ENCODE measurements at regions not wholly inside any gene's neighbourhood (a gene's known extent, or its start where the extent isn't known, plus 50 kb on each side); places are given as distances from the start of the nearest gene placed in this dataset.
"Not testable (repeated sequence)": the region's sequence is repeated elsewhere in the genome, so short reads cannot be mapped to it uniquely, and the experiment has no call there.

DNA sequence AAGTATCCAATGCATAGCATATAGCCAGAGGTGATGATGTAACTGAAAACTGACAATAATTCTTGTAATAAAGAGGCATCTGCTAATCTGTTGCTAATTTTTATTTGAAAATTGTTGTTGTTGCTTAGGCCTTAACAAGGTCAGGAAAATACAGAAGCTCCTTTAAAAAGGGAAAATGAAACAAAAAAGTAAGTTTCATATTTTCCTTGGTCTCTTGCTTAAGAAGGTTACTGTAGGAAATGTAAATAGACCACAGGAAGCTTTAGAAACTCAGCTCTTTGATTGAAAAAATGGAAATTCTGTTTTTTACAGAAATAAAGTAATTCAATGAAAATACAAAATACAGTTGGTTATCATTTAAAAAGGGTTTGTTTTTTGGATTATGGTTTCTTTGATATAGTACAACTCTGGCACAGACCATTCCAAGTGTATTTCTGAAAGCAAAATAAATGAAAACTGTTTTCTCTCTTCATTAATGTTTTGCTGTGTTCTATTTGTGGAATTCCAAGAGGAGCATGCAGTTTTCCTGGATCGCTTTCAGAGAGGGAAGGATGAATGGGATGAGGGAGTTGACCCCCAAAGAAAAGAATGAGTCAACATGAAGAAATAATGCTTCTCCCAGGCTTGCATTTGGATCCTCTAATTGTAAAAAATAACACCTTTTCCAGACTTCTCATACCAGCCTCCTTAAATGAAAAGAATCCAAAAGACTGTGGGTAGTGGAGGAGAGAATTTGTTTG, 398.0 kb upstream of the FAR2 start:
- no peak for DNase-seq (ENCODE audit: extremely low spot score)
- ChIA-PET POLR2A (no interaction called here), CTCF (no interaction called here)
- TF ChIP-seq ZNF384 (IDR thresholded peaks at IDR 0.05): no peak
- TF ChIP-seq FOXA1 (IDR thresholded peaks at IDR 0.05): no peak
- TF ChIP-seq BHLHE40 (IDR thresholded peaks at IDR 0.05; ENCODE audit: borderline replicate concordance): no peak
- TF ChIP-seq TARDBP (IDR thresholded peaks at IDR 0.05): no peak
- no peak for TF ChIP-seq FOXM1 (IDR thresholded peaks at IDR 0.05; ENCODE audit: borderline replicate concordance)
- TF ChIP-seq L3MBTL2 (conservative IDR thresholded peaks at IDR 0.05): no peak
- TF ChIP-seq, protein P1, sequence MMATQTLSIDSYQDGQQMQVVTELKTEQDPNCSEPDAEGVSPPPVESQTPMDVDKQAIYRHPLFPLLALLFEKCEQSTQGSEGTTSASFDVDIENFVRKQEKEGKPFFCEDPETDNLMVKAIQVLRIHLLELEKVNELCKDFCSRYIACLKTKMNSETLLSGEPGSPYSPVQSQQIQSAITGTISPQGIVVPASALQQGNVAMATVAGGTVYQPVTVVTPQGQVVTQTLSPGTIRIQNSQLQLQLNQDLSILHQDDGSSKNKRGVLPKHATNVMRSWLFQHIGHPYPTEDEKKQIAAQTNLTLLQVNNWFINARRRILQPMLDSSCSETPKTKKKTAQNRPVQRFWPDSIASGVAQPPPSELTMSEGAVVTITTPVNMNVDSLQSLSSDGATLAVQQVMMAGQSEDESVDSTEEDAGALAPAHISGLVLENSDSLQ (IDR thresholded peaks at IDR 0.05): no peak
- no peak for TF ChIP-seq SP1 (IDR thresholded peaks at IDR 0.05)
- no peak for TF ChIP-seq LEF1 (IDR thresholded peaks at IDR 0.05; ENCODE audit: borderline replicate concordance)
- TF ChIP-seq FOXK2 (IDR thresholded peaks at IDR 0.05): no peak
- TF ChIP-seq CTBP1 (IDR thresholded peaks at IDR 0.05; ENCODE audit: borderline replicate concordance): no peak
- TF ChIP-seq ELF4 (IDR thresholded peaks at IDR 0.05): no peak
- no peak for TF ChIP-seq HDGF (IDR thresholded peaks at IDR 0.05; ENCODE audit: borderline replicate concordance)
- TF ChIP-seq SUZ12 (IDR thresholded peaks at IDR 0.05): no peak
- TF ChIP-seq ARNT (IDR thresholded peaks at IDR 0.05): no peak
- no peak for TF ChIP-seq NFRKB (IDR thresholded peaks at IDR 0.05)

DNA sequence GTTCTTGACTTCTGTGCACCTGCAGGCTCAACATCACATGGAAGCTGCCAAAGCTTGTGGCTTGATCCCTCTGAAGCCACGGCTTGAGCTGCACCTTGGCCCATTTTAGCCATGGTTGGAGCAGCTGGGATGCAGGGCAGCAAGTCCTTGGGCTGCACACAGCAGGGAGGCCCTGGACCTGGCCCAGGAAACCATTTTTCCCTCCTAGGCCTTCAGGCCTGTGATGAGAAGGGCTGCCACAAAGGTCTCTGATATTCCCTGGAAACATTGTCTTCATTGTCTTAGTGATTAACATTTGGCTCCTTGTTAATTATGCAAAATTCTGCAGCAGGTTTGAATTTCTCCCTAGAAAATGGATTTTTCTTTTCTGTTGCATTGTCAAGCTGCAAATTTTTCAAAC, 394.1 kb upstream of the FAR2 start:
- CTCF ChIA-PET: no interaction called here
- DNase-seq (ENCODE audit: extremely low spot score): no peak
- TF ChIP-seq SP1 (IDR thresholded peaks at IDR 0.05) (no peak), NFRKB (IDR thresholded peaks at IDR 0.05) (no peak), SUZ12 (IDR thresholded peaks at IDR 0.05) (no peak), HDGF (IDR thresholded peaks at IDR 0.05; ENCODE audit: borderline replicate concordance) (no peak), CTBP1 (IDR thresholded peaks at IDR 0.05; ENCODE audit: borderline replicate concordance) (no peak), L3MBTL2 (conservative IDR thresholded peaks at IDR 0.05) (no peak), FOXK2 (IDR thresholded peaks at IDR 0.05) (no peak)
- TF ChIP-seq, protein P1 (IDR thresholded peaks at IDR 0.05): no peak
- POLR2A ChIA-PET: no interaction called here

DNA sequence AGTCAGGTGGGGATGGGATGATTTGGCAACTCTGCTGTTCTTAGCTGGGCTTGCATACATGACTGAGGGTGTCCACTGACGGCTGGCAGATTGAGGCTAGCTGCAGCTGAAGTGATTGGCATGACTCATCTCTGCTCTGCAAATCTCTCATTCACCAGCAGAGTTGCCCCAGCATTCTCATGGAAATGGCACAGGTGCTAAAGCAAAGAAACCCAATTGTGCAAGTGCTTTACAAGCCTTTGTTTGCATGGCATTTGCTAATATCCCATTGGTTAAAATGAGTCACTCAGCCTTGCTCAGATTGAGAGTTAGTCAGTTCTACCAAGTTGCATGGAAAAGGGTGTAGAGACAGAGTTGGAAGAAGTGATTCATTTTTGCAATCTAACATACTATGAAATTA, 389.7 kb upstream of the FAR2 start:
- POLR2A ChIA-PET: no interaction called here
- CTCF ChIA-PET: no interaction called here

DNA sequence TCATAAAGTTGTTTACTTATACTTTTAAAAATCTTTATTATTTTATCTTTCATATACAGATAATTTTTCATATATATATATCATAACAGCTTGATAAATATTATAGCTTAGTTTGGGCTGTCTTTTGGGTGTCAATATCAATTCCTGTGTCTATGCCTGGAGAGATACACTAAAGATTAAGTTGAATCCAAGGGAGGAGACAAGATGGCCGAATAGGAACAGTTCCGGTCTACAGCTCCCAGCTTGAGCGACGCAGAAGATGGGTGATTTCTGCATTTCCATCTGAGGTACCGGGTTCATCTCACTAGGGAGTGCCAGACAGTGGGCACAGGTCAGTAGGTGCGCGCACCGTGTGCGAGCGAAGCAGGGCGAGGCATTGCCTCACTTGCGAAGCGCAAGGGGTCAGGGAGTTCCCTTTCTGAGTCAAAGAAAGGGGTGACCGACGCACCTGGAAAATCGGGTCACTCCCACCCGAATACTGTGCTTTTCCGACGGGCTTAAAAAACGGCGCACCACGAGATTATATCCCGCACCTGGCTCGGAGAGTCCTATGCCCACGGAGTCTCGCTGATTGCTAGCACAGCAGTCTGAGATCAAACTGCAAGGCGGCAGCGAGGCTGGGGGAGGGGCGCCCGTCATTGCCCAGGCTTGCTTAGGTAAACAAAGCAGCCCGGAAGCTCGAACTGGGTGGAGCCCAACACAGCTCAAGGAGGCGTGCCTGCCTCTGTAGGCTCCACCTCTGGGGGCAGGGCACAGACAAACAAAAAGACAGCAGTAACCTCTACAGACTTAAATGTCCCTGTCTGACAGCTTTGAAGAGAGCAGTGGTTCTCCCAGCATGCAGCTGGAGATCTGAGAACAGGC, 388.8 kb upstream of the FAR2 start:
- DNase-seq (ENCODE audit: extremely low spot score); POLR2A ChIA-PET; CTCF ChIA-PET: not testable (repeated sequence)

More for the DNA sequence above, 389.7 kb upstream of the FAR2 start:
- no peak for DNase-seq (ENCODE audit: extremely low spot score)
- no peak for TF ChIP-seq ELF4 (IDR thresholded peaks at IDR 0.05)

DNA sequence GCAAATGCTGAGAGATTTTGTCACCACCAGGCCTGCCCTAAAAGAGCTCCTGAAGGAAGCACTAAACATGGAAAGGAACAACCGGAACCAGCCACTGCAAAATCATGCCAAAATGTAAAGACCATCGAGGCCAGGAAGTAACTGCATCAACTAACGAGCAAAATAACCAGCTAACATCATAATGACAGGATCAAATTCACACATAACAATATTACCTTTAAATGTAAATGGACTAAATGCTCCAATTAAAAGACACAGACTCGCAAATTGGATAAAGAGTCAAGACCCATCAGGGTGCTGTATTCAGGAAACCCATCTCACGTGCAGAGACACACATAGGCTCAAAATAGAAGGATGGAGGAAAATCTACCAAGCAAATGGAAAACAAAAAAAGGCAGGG, 387.2 kb upstream of the FAR2 start:
- DNase-seq (ENCODE audit: extremely low spot score); CTCF ChIA-PET; POLR2A ChIA-PET: not testable (repeated sequence)

DNA sequence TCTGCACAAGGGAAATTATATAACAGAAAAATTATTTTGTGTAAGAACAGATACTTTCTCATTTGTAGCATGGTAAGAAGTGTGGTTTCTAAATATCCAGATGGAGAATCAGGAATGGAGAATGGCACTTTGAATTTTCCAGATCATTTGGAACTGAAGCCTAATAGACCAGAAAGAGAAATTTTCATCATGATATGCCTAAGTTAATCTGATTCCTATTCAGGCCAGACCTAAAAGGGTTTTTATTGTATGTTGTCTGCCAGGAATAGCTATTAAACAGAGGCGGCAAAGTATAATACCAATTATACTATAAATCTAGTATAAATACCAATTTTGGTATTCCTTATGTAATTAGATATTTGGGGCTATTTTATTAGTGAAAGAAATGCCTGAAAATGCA, 382.7 kb upstream of the FAR2 start:
- CTCF ChIA-PET: no interaction called here
- TF ChIP-seq SP1 (IDR thresholded peaks at IDR 0.05) (no peak), ZNF384 (IDR thresholded peaks at IDR 0.05) (no peak), BHLHE40 (IDR thresholded peaks at IDR 0.05; ENCODE audit: borderline replicate concordance) (no peak), FOXK2 (IDR thresholded peaks at IDR 0.05) (no peak), FOXM1 (IDR thresholded peaks at IDR 0.05; ENCODE audit: borderline replicate concordance) (no peak), TARDBP (IDR thresholded peaks at IDR 0.05) (no peak), LEF1 (IDR thresholded peaks at IDR 0.05; ENCODE audit: borderline replicate concordance) (no peak)
- TF ChIP-seq, protein P1 (IDR thresholded peaks at IDR 0.05): no peak
- no peak for DNase-seq (ENCODE audit: extremely low spot score)
- POLR2A ChIA-PET: no interaction called here

DNA sequence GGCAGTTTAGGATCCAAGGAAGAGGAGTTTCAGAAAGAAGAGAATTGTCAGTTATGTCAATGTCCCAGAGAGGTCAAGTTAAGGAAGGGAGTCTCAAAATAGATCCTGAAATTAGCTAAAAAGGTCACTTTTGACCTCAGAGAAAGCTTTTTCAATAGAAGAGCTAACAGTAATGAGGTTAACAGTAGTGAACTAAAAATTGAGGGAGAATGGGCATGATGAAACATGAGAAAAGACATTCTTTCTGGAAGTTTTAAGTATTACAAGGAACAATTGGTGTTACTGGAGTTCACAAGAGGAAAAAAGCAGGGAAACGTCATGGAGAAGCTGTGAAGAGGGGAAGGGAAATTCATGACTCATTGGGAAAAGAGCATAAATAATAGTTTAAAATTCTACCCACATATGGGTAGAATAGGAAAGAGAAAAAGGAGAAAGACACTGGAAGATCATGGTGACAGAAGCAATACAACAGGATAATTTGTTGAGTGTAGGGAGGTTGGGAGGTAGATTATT, 381.2 kb upstream of the FAR2 start:
- CTCF ChIA-PET: no interaction called here
- DNase-seq (ENCODE audit: extremely low spot score): no peak
- POLR2A ChIA-PET: no interaction called here
- TF ChIP-seq SUZ12 (IDR thresholded peaks at IDR 0.05) (no peak), L3MBTL2 (conservative IDR thresholded peaks at IDR 0.05) (no peak), SP1 (IDR thresholded peaks at IDR 0.05) (no peak)
- TF ChIP-seq, protein P1 (IDR thresholded peaks at IDR 0.05): no peak
